PC-3 (cell line): ENCODE measurements at regions not wholly inside any gene's neighbourhood (a gene's known extent, or its start where the extent isn't known, plus 50 kb on each side); places are given as distances from the start of the nearest gene placed in this dataset.

Experiments
- ATAC-seq: fragments of 200-7000 bp; cut with Tn5 transposase; 2 replicates; pipeline ENCODE4 v1.9.1; 2020; ENCODE audit warnings: mild to moderate bottlenecking, moderate library complexity
- BruUV-seq: library from RNA; stranded (reverse); fragments of 400-500 nt; replicated peaks from 2 replicates; lab custom pipeline; 2021; lab: Mats Ljungman, UMichigan
- CTCF ChIA-PET: fragments of 300-600 bp; sonication (Branson Sonifier 250); formaldehyde crosslinking; loops from one replicate; lab custom pipeline; 2022; ENCODE audit warnings: antibody characterized with exemption; lab: Charles Lee
- POLR2A ChIA-PET: fragments of 300-600 bp; sonication (Branson Sonifier 250); formaldehyde crosslinking; loops from one replicate; lab custom pipeline; 2022; ENCODE audit warnings: antibody characterized with exemption; ENCODE audit not compliant: unreplicated experiment; lab: Charles Lee
- DNase-seq: peaks from one replicate; pipeline ENCODE4 v3.0.0-alpha.2; 2015
- H2AFZ ChIP-seq: fragments of 300-600 bp; sonication (generic); 2 replicates; pipeline ENCODE4 v1.6.0; 2016; ENCODE audit warnings: antibody characterized with exemption, low read length
- H3F3A ChIP-seq: fragments of 300-600 bp; sonication (generic); one replicate; pipeline ENCODE4 v1.6.0; 2017; ENCODE audit warnings: antibody characterized with exemption, low read length, control low read depth, mild to moderate bottlenecking; ENCODE audit not compliant: unreplicated experiment
- H3K27ac ChIP-seq: fragments of 300-600 bp; sonication (generic); 2 replicates; pipeline ENCODE4 v1.5.1; 2016; ENCODE audit warnings: mild to moderate bottlenecking, low read length
- H3K27me3 ChIP-seq: fragments of 300-600 bp; sonication (generic); 2 replicates; pipeline ENCODE4 v1.6.1; 2016; ENCODE audit warnings: low read length, mixed read lengths
- H3K36me3 ChIP-seq: fragments of 300-600 bp; sonication (generic); 2 replicates; pipeline ENCODE4 v1.6.1; 2016; ENCODE audit warnings: low read depth, mixed run types, low read length, mixed read lengths
- H3K4me1 ChIP-seq: fragments of 300-600 bp; sonication (generic); 2 replicates; pipeline ENCODE4 v1.5.1; 2016; ENCODE audit warnings: low read length; ENCODE audit not compliant: insufficient read depth
- H3K4me2 ChIP-seq: fragments of 300-600 bp; sonication (generic); 2 replicates; pipeline ENCODE4 v1.6.0; 2016; ENCODE audit warnings: low read length
- H3K4me3 ChIP-seq: fragments of 300-600 bp; sonication (generic); 2 replicates; pipeline ENCODE4 v1.5.1; 2016; ENCODE audit warnings: mild to moderate bottlenecking, low read length, mixed read lengths
- H3K79me2 ChIP-seq: fragments of 300-600 bp; sonication (generic); 2 replicates; pipeline ENCODE4 v1.6.1; 2017; ENCODE audit warnings: low read length, mixed read lengths
- H3K9ac ChIP-seq: fragments of 300-600 bp; sonication (generic); 2 replicates; pipeline ENCODE4 v1.6.0; 2016; ENCODE audit warnings: mild to moderate bottlenecking, low read length
- H3K9me2 ChIP-seq: fragments of 300-600 bp; sonication (generic); replicated peaks from 2 replicates; pipeline ENCODE4 v1.6.1; 2016; ENCODE audit warnings: mixed run types, low read length, mixed read lengths
- H3K9me3 ChIP-seq: fragments of 300-600 bp; sonication (generic); 2 replicates; pipeline ENCODE4 v1.6.1; 2016; ENCODE audit warnings: low read length, mixed read lengths
- H4K20me1 ChIP-seq: fragments of 300-600 bp; sonication (generic); 2 replicates; pipeline ENCODE4 v1.6.1; 2016; ENCODE audit warnings: low read length, mixed read lengths
- CTCF ChIP-seq: fragments of 300-600 bp; sonication (generic); conservative IDR thresholded peaks from 2 replicates; pipeline ENCODE4 v1.5.1; 2017; ENCODE audit warnings: antibody characterized with exemption, low read depth, mild to moderate bottlenecking, low read length
- EZH2 ChIP-seq: fragments of 300-600 bp; sonication (generic); IDR thresholded peaks from one replicate; pipeline ENCODE4 v1.6.1; 2017; ENCODE audit warnings: antibody characterized with exemption, mild to moderate bottlenecking, low read length; ENCODE audit not compliant: unreplicated experiment
- EZH2phosphoT487 ChIP-seq: fragments of 300-600 bp; sonication (generic); IDR thresholded peaks from 2 replicates; pipeline ENCODE4 v1.6.1; 2018; ENCODE audit warnings: mild to moderate bottlenecking, antibody characterized with exemption, low read length, borderline replicate concordance
- intact Hi-C: fragments of 100-400 bp; cut with micrococcal nuclease; formaldehyde crosslinking; loops from 2 replicates; pipeline ENCODE4 v1.9.0; 2023

- peaks cover 14% of the 10 kb centered on the region for H3K4me1 ChIP-seq
- BruUV-seq = no TSS peak
- ATAC-seq (no peak), DNase-seq (no peak)
- ChIA-PET CTCF (no interaction called here), POLR2A (no interaction called here)
- H3K27ac ChIP-seq = no peak overlapping the region
- intact Hi-C loops = no loop called here
- H3K9me3 ChIP-seq = no peaks in the 10 kb centered on the region
- H3K4me3 ChIP-seq = no peak overlapping the region
- H3K79me2 ChIP-seq = no peaks in the 10 kb centered on the region
- H2AFZ ChIP-seq = no peak overlapping the region
- H3K27me3 ChIP-seq = no peaks in the 10 kb centered on the region
- TF ChIP-seq CTCF (no peak), EZH2phosphoT487 (no peak), EZH2 (no peak)
- no peaks in the 10 kb centered on the region for H3F3A ChIP-seq
- H4K20me1 ChIP-seq = no peaks in the 10 kb centered on the region
- H3K4me2 ChIP-seq = no peak overlapping the region
- no peak overlapping the region for H3K9ac ChIP-seq
- no peaks in the 10 kb centered on the region for H3K36me3 ChIP-seq
- H3K9me2 ChIP-seq = no peaks in the 10 kb centered on the region
Measured at GRCh38 chr3:153099131-153099530, 62.9 kb upstream of the RAP2B start.

- ChIA-PET POLR2A (no interaction called here), CTCF (no interaction called here)
- Histone ChIP-seq H3K9me3 (no peaks in the 10 kb centered on the region), H4K20me1 (no peaks in the 10 kb centered on the region), H3K36me3 (no peaks in the 10 kb centered on the region), H3K4me3 (no peak overlapping the region), H3K9me2 (no peaks in the 10 kb centered on the region), H3K27me3 (no peaks in the 10 kb centered on the region), H3K9ac (no peak overlapping the region), H3K27ac (no peak overlapping the region), H3K79me2 (no peaks in the 10 kb centered on the region), H2AFZ (no peak overlapping the region), H3K4me1 (no peaks in the 10 kb centered on the region), H3F3A (no peaks in the 10 kb centered on the region), H3K4me2 (no peak overlapping the region)
- TF ChIP-seq EZH2 = no peak
- TF ChIP-seq CTCF = no peak
- TF ChIP-seq EZH2phosphoT487 = no peak
- DNase-seq (no peak), ATAC-seq (no peak)
- intact Hi-C loops = no loop called here
- BruUV-seq = no TSS peak
Measured at GRCh38 chr3:153103406-153103945, 58.5 kb upstream of the RAP2B start.

- CTCF ChIA-PET = no interaction called here
Measured at GRCh38 chr3:153110041-153110440, 52.0 kb upstream of the RAP2B start.

More at GRCh38 chr3:153110041-153110440, 52.0 kb upstream of the RAP2B start:
- Histone ChIP-seq H3K4me2 (no peak overlapping the region), H3K27ac (no peak overlapping the region), H3K36me3 (no peaks in the 10 kb centered on the region), H3K27me3 (no peaks in the 10 kb centered on the region), H3K9me3 (no peaks in the 10 kb centered on the region), H4K20me1 (no peaks in the 10 kb centered on the region), H3F3A (no peaks in the 10 kb centered on the region), H2AFZ (no peak overlapping the region), H3K4me1 (no peaks in the 10 kb centered on the region), H3K9ac (no peak overlapping the region), H3K79me2 (no peaks in the 10 kb centered on the region), H3K9me2 (no peaks in the 10 kb centered on the region), H3K4me3 (no peak overlapping the region)
- POLR2A ChIA-PET = interaction anchor here (0.6 kb wide), 1 partner anchor 830 kb away, joined by 6 read pairs; no protein-coding TSS in a partner anchor
- intact Hi-C loops = no loop called here
- DNase-seq (no peak), ATAC-seq (no peak)
- no peak for TF ChIP-seq CTCF
- no peak for TF ChIP-seq EZH2
- no peak for TF ChIP-seq EZH2phosphoT487
- BruUV-seq = no TSS peak
